ENCODE measurements at regions not wholly inside any gene's neighbourhood (a gene's known extent, or its start where the extent isn't known, plus 50 kb on each side); places are given as distances from the start of the nearest gene placed in this dataset.

DNA sequence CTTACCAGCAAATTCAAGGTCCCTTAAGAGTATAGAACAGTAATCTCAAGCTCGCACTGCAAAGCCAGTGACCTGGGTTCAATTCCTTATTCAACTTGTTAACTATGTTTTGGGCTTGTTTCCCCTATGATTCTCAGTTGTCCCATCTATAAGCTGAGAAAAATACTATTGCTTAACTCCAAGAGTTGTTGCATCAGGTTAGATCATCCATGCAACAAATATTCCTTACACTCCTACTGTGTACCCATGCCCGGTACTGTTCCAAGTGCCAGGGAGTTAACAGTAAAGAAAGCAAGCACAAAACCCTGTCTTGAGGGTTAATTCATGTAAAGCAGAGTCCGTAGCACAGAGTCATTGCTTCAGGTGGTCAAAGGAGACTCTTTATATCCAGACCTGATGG lies 247.3 kb downstream of the MAFB start:
- Histone ChIP-seq H3K4me3 (ENCODE audit: low read length in 2 of 2) (no peak overlapping the region), H3K27me3 (ENCODE audit: control insufficient read depth in 1 of 2, insufficient read depth in 2 of 2, low read length in 1 of 2) (no peaks in the 10 kb centered on the region), H3K27ac (ENCODE audit: low read depth in 1 of 2, low read length in 2 of 2) (no peak overlapping the region), H3K9me3 (ENCODE audit: control insufficient read depth, low read length) (no peaks in the 10 kb centered on the region), H3K36me3 (ENCODE audit: control insufficient read depth in 1 of 2, insufficient read depth in 2 of 2, low read length in 1 of 2) (no peaks in the 10 kb centered on the region), H3K4me1 (ENCODE audit: control insufficient read depth in 1 of 2, insufficient read depth in 2 of 2, low read length in 2 of 2) (no peaks in the 10 kb centered on the region)
- DNase-seq (no peak), ATAC-seq (ENCODE audit: low FRiP score) (no peak)
- 87 to 92% methylated on average over 3 of the region's 3 CpGs for WGBS, 2 donors
- intact Hi-C loops (cut with DNase I): no loop called here

DNA sequence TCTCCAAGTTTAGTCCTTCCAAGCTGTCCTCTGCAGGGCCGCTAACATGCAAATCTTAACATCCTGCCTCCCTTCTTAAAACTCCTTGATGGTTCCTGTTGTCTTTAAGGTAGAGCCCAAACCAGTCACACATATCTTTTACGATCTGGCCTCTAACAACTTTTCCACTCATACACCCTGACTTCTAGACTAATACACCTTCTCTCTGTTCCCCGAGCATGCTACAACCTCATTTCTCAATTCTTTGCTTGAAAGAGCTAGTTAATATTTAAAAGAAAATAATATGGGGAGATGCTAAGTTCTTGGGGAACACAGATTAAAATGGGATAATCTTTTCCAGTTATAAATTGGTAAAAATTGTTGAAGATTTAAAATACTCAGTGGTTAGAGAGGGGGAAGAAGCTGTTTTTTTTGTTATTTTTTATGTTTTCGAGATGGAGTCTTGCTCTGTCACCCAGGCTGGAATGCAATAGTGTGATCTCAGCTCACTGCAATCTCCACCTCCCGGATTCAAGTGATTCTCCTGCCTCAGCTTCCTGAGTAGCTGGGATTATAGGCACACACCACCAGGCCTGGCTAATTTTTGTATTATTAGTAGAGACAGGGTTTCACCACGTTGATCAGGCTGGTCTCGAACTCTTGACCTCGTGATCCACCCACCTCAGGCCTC lies 250.7 kb downstream of the MAFB start:
- H3K36me3 ChIP-seq (ENCODE audit: control insufficient read depth in 1 of 2, insufficient read depth in 2 of 2, low read length in 1 of 2): no peaks in the 10 kb centered on the region

DNA sequence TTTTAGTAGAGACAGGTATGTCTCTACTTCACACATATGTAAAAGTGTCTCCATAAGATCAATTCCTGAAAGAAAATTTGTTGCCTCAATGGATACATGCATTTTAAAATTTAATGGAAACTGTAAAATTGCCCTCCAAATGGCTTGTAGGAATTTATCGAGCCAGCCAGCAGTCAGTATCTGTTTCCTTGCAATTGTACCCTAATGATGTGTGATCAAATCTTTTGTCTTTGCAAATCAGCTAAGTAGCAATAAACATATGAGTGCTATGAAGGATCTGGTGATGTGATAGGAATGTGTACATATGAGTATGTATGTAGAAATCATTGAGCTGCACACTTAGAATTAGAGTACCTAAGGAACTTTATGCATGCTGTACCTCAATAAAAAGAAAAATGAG lies 253.0 kb downstream of the MAFB start:
- intact Hi-C loops (cut with DNase I): no loop called here

More for the DNA sequence above, 250.7 kb downstream of the MAFB start:
- DNase-seq (no peak), ATAC-seq (ENCODE audit: low FRiP score) (no peak)
- Histone ChIP-seq H3K4me1 (ENCODE audit: control insufficient read depth in 1 of 2, insufficient read depth in 2 of 2, low read length in 2 of 2) (no peaks in the 10 kb centered on the region), H3K27ac (ENCODE audit: low read depth in 1 of 2, low read length in 2 of 2) (no peak overlapping the region), H3K9me3 (ENCODE audit: control insufficient read depth, low read length) (no peaks in the 10 kb centered on the region), H3K27me3 (ENCODE audit: control insufficient read depth in 1 of 2, insufficient read depth in 2 of 2, low read length in 1 of 2) (no peaks in the 10 kb centered on the region), H3K4me3 (ENCODE audit: low read length in 2 of 2) (no peak overlapping the region)
- 79 to 81% methylated on average over 8 of the region's 8 CpGs for WGBS, 2 donors
- intact Hi-C loops (cut with DNase I): no loop called here

DNA sequence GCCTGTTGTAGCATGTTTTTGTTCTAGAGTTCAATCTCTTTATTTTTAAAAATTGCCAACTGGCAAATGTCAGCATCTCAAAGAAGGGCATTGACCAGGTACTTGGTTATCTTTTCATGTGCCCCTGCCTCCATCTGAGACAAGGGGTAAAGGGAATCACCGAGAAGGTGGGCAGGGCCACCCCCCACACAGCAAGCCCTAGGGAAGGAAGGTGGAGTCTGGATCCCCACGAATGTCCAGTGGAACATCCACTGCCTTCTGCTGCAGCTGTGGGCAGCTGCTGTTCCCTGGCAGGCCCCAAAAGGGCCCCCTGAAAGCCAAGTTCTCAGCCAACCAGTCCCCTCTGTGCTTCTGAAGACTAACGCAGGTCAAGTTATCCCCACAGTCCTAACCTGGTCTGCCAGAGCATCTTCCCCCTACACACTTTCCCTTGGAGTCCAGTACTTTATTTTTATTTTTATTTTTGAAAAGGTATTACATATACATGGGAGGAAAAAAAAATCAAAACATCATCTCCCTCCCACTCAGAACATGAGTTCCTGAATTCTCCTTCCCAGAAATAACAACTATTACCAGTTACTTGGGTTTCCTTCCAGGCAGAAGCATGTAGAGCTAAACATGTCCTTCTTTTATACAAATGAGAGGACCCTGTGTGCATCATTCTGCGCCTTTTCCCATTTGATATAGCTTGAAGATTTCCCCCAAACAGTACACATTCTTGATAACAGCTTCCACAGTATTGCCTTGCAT lies 253.7 kb downstream of the MAFB start:
- H3K27me3 ChIP-seq (ENCODE audit: control insufficient read depth in 1 of 2, insufficient read depth in 2 of 2, low read length in 1 of 2): no peaks in the 10 kb centered on the region
- no peak for ATAC-seq (ENCODE audit: low FRiP score)
- WGBS, 2 donors: 89 to 90% methylated on average over 4 of the region's 4 CpGs

More for the DNA sequence above, 253.0 kb downstream of the MAFB start:
- H3K4me1 ChIP-seq (ENCODE audit: control insufficient read depth in 1 of 2, insufficient read depth in 2 of 2, low read length in 2 of 2): no peaks in the 10 kb centered on the region
- ATAC-seq (ENCODE audit: low FRiP score) (no peak), DNase-seq (no peak)
- WGBS, 2 donors: 98 to 100% methylated on average over 1 of the region's 1 CpG
- H3K36me3 ChIP-seq (ENCODE audit: control insufficient read depth in 1 of 2, insufficient read depth in 2 of 2, low read length in 1 of 2): no peaks in the 10 kb centered on the region
- no peaks in the 10 kb centered on the region for H3K27me3 ChIP-seq (ENCODE audit: control insufficient read depth in 1 of 2, insufficient read depth in 2 of 2, low read length in 1 of 2)
- H3K9me3 ChIP-seq (ENCODE audit: control insufficient read depth, low read length): no peaks in the 10 kb centered on the region
- no peak overlapping the region for H3K4me3 ChIP-seq (ENCODE audit: low read length in 2 of 2)
- no peak overlapping the region for H3K27ac ChIP-seq (ENCODE audit: low read depth in 1 of 2, low read length in 2 of 2)

DNA sequence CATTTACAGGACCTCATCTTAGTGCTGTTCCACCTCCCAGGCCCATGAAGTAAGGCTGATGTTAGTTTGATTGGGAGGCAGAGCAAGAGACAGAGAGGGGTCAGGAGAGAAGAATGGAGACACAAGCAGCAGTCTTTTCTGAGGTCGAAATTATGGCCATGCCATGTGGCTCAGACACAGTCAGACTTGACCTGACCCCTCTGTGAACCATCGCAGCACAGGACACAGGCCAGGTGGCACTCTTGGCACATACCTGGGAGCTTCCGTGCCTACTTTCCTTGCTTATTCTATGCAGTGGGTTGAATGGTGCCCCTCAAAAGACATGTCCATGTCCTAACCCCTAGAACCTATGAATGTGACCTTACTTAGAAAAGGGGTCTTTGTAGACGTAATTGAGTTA lies 254.9 kb downstream of the MAFB start:
- 88 to 96% methylated on average over 4 of the region's 4 CpGs for WGBS, 2 donors
- DNase-seq: no peak

More for the DNA sequence above, 253.7 kb downstream of the MAFB start:
- DNase-seq: no peak
- Histone ChIP-seq H3K9me3 (ENCODE audit: control insufficient read depth, low read length) (no peaks in the 10 kb centered on the region), H3K36me3 (ENCODE audit: control insufficient read depth in 1 of 2, insufficient read depth in 2 of 2, low read length in 1 of 2) (no peaks in the 10 kb centered on the region), H3K4me3 (ENCODE audit: low read length in 2 of 2) (no peak overlapping the region), H3K4me1 (ENCODE audit: control insufficient read depth in 1 of 2, insufficient read depth in 2 of 2, low read length in 2 of 2) (no peaks in the 10 kb centered on the region), H3K27ac (ENCODE audit: low read depth in 1 of 2, low read length in 2 of 2) (no peak overlapping the region)
- intact Hi-C loops (cut with DNase I): no loop called here

DNA sequence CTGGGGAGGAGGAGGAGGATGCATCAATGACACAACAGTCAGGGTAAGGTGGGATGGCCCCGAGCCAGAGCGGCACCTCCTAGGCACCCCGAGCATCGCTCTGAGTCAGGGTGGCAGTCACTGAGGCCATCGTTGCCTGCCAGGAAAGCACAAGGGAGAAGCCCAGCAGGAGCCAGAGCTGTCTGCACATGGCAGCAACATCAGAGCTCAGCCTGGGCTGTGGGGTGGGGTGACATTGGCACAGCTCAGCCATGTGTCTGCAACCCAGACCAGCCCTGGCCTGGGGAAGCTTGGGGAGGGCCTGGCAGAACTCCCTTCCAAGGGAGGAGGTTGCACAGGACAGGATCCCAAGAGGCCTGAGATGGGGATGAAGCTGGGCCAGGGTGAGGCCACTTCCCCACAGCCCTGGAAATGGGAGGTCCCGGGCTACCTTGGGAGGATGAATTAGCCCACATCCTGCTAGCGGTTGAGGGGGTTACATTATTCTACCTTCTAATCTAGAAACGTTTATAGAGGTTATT lies 255.6 kb downstream of the MAFB start:
- no peak overlapping the region for H3K27ac ChIP-seq (ENCODE audit: low read depth in 1 of 2, low read length in 2 of 2)
- intact Hi-C loops (cut with DNase I): no loop called here
- H3K27me3 ChIP-seq (ENCODE audit: control insufficient read depth in 1 of 2, insufficient read depth in 2 of 2, low read length in 1 of 2): no peaks in the 10 kb centered on the region
- no peak overlapping the region for H3K4me3 ChIP-seq (ENCODE audit: low read length in 2 of 2)
- 68 to 73% methylated on average over 8 of the region's 8 CpGs for WGBS, 2 donors
- no peaks in the 10 kb centered on the region for H3K9me3 ChIP-seq (ENCODE audit: control insufficient read depth, low read length)
- no peak for DNase-seq
- ATAC-seq (ENCODE audit: low FRiP score): no peak
- no peaks in the 10 kb centered on the region for H3K4me1 ChIP-seq (ENCODE audit: control insufficient read depth in 1 of 2, insufficient read depth in 2 of 2, low read length in 2 of 2)
- H3K36me3 ChIP-seq (ENCODE audit: control insufficient read depth in 1 of 2, insufficient read depth in 2 of 2, low read length in 1 of 2): no peaks in the 10 kb centered on the region

More for the DNA sequence above, 254.9 kb downstream of the MAFB start:
- H3K27me3 ChIP-seq (ENCODE audit: control insufficient read depth in 1 of 2, insufficient read depth in 2 of 2, low read length in 1 of 2): no peaks in the 10 kb centered on the region
- no peak overlapping the region for H3K4me3 ChIP-seq (ENCODE audit: low read length in 2 of 2)
- H3K9me3 ChIP-seq (ENCODE audit: control insufficient read depth, low read length): no peaks in the 10 kb centered on the region
- no peak overlapping the region for H3K27ac ChIP-seq (ENCODE audit: low read depth in 1 of 2, low read length in 2 of 2)
- intact Hi-C loops (cut with DNase I): no loop called here
- ATAC-seq (ENCODE audit: low FRiP score): no peak
- no peaks in the 10 kb centered on the region for H3K4me1 ChIP-seq (ENCODE audit: control insufficient read depth in 1 of 2, insufficient read depth in 2 of 2, low read length in 2 of 2)
- no peaks in the 10 kb centered on the region for H3K36me3 ChIP-seq (ENCODE audit: control insufficient read depth in 1 of 2, insufficient read depth in 2 of 2, low read length in 1 of 2)

DNA sequence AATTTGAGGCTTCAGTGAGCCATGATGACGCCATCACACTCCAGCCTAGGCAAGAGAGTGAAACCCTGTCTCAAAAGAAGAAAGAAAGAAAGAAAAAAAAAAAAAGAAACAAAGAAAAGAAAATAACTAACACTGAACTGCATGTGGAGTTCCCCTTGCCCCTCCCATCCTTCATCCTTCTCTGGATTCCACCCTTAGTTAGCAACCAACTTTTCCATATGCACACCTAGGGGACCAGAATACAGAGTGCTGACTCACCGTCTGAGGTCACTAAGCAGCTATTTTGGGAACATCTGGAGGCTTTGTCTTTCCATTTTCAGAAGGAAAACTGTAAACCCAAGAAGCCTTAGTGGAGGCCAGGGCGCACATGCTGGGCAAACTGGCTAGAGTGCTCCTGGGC lies 257.4 kb downstream of the MAFB start:
- Histone ChIP-seq H3K4me1 (ENCODE audit: control insufficient read depth in 1 of 2, insufficient read depth in 2 of 2, low read length in 2 of 2) (no peaks in the 10 kb centered on the region), H3K27me3 (ENCODE audit: control insufficient read depth in 1 of 2, insufficient read depth in 2 of 2, low read length in 1 of 2) (peaks cover 0 to 2% of the 10 kb centered on the region in 2 donors), H3K4me3 (ENCODE audit: low read length in 2 of 2) (no peak overlapping the region), H3K9me3 (ENCODE audit: control insufficient read depth, low read length) (no peaks in the 10 kb centered on the region), H3K27ac (ENCODE audit: low read depth in 1 of 2, low read length in 2 of 2) (no peak overlapping the region), H3K36me3 (ENCODE audit: control insufficient read depth in 1 of 2, insufficient read depth in 2 of 2, low read length in 1 of 2) (no peaks in the 10 kb centered on the region)
- DNase-seq: no peak
- intact Hi-C loops (cut with DNase I): no loop called here
- 69 to 74% methylated on average over 3 of the region's 3 CpGs for WGBS, 2 donors
- ATAC-seq (ENCODE audit: low FRiP score): no peak

DNA sequence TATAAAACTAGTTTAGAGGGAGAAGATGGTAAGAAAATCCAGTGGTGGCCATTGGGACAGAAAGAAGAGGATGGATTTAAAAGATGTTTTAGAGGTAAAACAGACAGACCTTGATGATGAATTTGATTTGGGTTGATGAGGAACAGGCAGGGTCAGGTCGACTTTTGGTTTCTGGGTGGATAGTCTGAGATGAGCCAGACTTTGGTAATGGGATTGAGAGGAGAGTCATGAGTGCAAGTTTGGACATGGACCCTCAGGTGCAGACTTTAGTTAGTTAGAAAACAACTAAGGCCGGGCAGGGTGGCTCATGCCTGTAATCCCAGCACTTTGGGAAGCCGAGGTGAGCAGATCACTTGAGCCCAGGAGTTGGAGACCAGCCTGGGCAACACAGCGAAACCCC lies 257.9 kb downstream of the MAFB start:
- peaks cover 0 to 2% of the 10 kb centered on the region in 2 donors for H3K27me3 ChIP-seq (ENCODE audit: control insufficient read depth in 1 of 2, insufficient read depth in 2 of 2, low read length in 1 of 2)
- H3K4me3 ChIP-seq (ENCODE audit: low read length in 2 of 2): no peak overlapping the region
- H3K9me3 ChIP-seq (ENCODE audit: control insufficient read depth, low read length): no peaks in the 10 kb centered on the region
- DNase-seq (no peak), ATAC-seq (ENCODE audit: low FRiP score) (no peak)
- 93 to 94% methylated on average over 4 of the region's 4 CpGs for WGBS, 2 donors
- no peaks in the 10 kb centered on the region for H3K36me3 ChIP-seq (ENCODE audit: control insufficient read depth in 1 of 2, insufficient read depth in 2 of 2, low read length in 1 of 2)
- intact Hi-C loops (cut with DNase I): no loop called here
- no peaks in the 10 kb centered on the region for H3K4me1 ChIP-seq (ENCODE audit: control insufficient read depth in 1 of 2, insufficient read depth in 2 of 2, low read length in 2 of 2)
- H3K27ac ChIP-seq (ENCODE audit: low read depth in 1 of 2, low read length in 2 of 2): no peak overlapping the region

DNA sequence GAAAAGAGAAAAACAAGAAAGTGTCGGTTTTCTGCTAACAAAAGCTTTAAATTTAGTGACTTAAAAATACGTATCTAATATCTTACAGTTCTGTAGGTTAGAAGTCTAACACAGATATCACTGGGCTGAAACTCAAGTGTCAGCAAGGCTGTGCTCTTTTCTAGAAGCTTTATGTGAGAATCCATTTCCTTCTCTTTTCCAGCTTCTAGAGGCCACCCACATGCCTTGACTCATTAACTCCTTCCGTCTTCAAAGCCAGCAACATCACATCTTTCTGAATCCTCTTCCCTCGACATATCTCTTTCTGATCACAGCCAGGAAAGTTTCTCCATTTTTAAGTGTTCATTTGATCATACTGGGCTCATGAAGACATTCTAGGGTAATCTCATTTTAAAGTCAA lies 262.0 kb downstream of the MAFB start:
- Histone ChIP-seq H3K27me3 (ENCODE audit: control insufficient read depth in 1 of 2, insufficient read depth in 2 of 2, low read length in 1 of 2) (peaks cover 0 to 2% of the 10 kb centered on the region in 2 donors), H3K4me1 (ENCODE audit: control insufficient read depth in 1 of 2, insufficient read depth in 2 of 2, low read length in 2 of 2) (no peaks in the 10 kb centered on the region), H3K9me3 (ENCODE audit: control insufficient read depth, low read length) (no peaks in the 10 kb centered on the region), H3K36me3 (ENCODE audit: control insufficient read depth in 1 of 2, insufficient read depth in 2 of 2, low read length in 1 of 2) (no peaks in the 10 kb centered on the region), H3K27ac (ENCODE audit: low read depth in 1 of 2, low read length in 2 of 2) (no peak overlapping the region), H3K4me3 (ENCODE audit: low read length in 2 of 2) (no peak overlapping the region)
- ATAC-seq (ENCODE audit: low FRiP score) (no peak), DNase-seq (no peak)
- WGBS, 2 donors: 85 to 86% methylated on average over 4 of the region's 4 CpGs
- intact Hi-C loops (cut with DNase I): no loop called here
